ENCODE measurements at regions not wholly inside any gene's neighbourhood (a gene's known extent, or its start where the extent isn't known, plus 50 kb on each side); places are given as distances from the start of the nearest gene placed in this dataset.

GRCh38 chr13:59449750-59450149 is 714.0 kb downstream of the DIAPH3 start:
- TF ChIP-seq CTCF (IDR thresholded peaks at IDR 0.05; ENCODE audit: low read length) (no peak), EZH2phosphoT487 (IDR thresholded peaks at IDR 0.05; ENCODE audit: low read length) (no peak)
